ENCODE measurements at regions not wholly inside any gene's neighbourhood (a gene's known extent, or its start where the extent isn't known, plus 50 kb on each side); places are given as distances from the start of the nearest gene placed in this dataset.
A peak's percentile ranks its signal among the peaks of the same experiment; 100 is the strongest.

DNA sequence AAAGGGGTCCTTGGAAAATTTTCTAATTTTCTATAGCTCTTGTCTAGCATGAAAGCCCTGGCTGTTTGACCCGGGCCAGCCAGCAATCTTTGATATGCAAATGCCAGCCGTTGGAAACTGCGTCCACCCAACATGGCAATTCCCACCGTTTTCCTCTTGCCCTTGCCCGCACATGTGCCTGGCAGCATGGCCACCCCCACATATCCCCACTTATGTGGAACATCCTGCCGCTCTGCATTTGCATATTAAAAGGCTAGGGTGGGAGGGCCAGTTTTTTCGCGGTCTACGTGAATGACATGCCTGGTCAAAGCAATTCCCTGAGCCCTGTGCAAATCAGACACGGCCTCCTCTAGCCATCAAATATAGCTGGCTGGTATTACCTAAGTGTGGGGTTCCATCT is 110.3 kb upstream of the TDRD3 start:
- Histone ChIP-seq H3K9me3 (ENCODE audit: insufficient read depth in 2 of 2, low read depth in 1 of 2, low read length in 1 of 2) (peaks cover 5 to 8% of the 10 kb centered on the region in 2 experiments; a peak in 2 of 4 replicates), H3K27me3 (replicated peaks in 1 of 4; ENCODE audit: control insufficient read depth in 3 of 4, extremely low read depth in 1 of 4, insufficient read depth in 3 of 4, low read length in 3 of 4) (no peaks in the 10 kb centered on the region), H3K23ac (ENCODE audit: insufficient read length) (no peak overlapping the region), H3K27ac (ENCODE audit: low read depth, low read length) (no peak overlapping the region), H3K4me2 (ENCODE audit: insufficient read depth in 1 of 2, low read depth in 2 of 2, low read length in 2 of 2) (no peak overlapping the region), H3K4ac (replicated peaks; ENCODE audit: insufficient read length, low read depth, low read length) (no peak overlapping the region), H2BK120ac (replicated peaks; ENCODE audit: low read depth, low read length) (no peak overlapping the region), H4K8ac (ENCODE audit: extremely low read depth, insufficient read depth, low read length) (no peak overlapping the region), H4K20me1 (replicated peaks in 1 of 2; ENCODE audit: control insufficient read depth in 1 of 2, insufficient read depth in 2 of 2, low read length in 2 of 2) (no peaks in the 10 kb centered on the region), H3K18ac (ENCODE audit: extremely low read depth, low read length) (no peak overlapping the region), H4K91ac (replicated peaks; ENCODE audit: insufficient read length, low read length) (no peak overlapping the region), H2BK5ac (ENCODE audit: low read depth, low read length) (no peak overlapping the region), H3K79me2 (ENCODE audit: control insufficient read depth in 1 of 2, insufficient read depth in 2 of 2, low read length in 2 of 2) (no peaks in the 10 kb centered on the region), H4K5ac (ENCODE audit: insufficient read length, low read depth, low read length) (no peak overlapping the region), H2AFZ (ENCODE audit: low read length) (peak overlapping the region; percentile 15; the same call in 1 of the 2 replicates), H2BK20ac (ENCODE audit: low read length) (no peak overlapping the region), H3K4me3 (ENCODE audit: extremely low read depth in 1 of 4, insufficient read depth in 2 of 4, low read depth in 3 of 4, low read length in 4 of 4) (no peak overlapping the region), H2BK12ac (ENCODE audit: low read depth, low read length) (no peak overlapping the region), H2AK5ac (ENCODE audit: low read depth, low read length) (no peak overlapping the region), H3K4me1 (replicated peaks in 1 of 4; ENCODE audit: control insufficient read depth in 3 of 4, insufficient read depth in 4 of 4, low read length in 3 of 4) (no peaks in the 10 kb centered on the region), H3K23me2 (ENCODE audit: low read depth, low read length) (no peaks in the 10 kb centered on the region; the same call in 1 of the 2 replicates), H3K79me1 (ENCODE audit: low read depth, low read length) (no peaks in the 10 kb centered on the region), H3K36me3 (ENCODE audit: control insufficient read depth in 2 of 4, insufficient read depth in 4 of 4, low read length in 3 of 4) (no peaks in the 10 kb centered on the region), H3K9ac (replicated peaks in 1 of 4; ENCODE audit: extremely low read depth in 1 of 4, low read depth in 3 of 4, low read length in 3 of 4) (no peak overlapping the region), H3K14ac (ENCODE audit: insufficient read length) (no peak overlapping the region), H3K56ac (replicated peaks; ENCODE audit: insufficient read length, low read depth, low read length) (no peak overlapping the region), H2BK15ac (ENCODE audit: low read length) (no peak overlapping the region)
- ChIA-PET POLR2A (ENCODE audit: partially characterized antibody) (interaction anchor here (0.9 to 1.2 kb wide), 2 partner anchors 25 to 43 kb away, joined by 3 to 4 read pairs; no protein-coding TSS in a partner anchor), CTCF (ENCODE audit: partially characterized antibody) (interaction anchor here (0.8 kb wide), 1 partner anchor 22 kb away, joined by 3 read pairs; no protein-coding TSS in a partner anchor)
- DNase-seq (ENCODE audit: low read depth in 1 of 2, low spot score in 2 of 2), result no peak
- FAIRE-seq, result no peak
- 79% methylated on average over 10 of the region's 10 CpGs; no CpG with 5 or more reads in 1 of the 2 experiments for WGBS, 2 experiments (ENCODE audit: extremely low coverage in 1 of 2, insufficient coverage in 1 of 2, insufficient read length in 1 of 2, insufficient replicate concordance in 2 of 2, low coverage in 1 of 2, low lambda C conversion rate in 2 of 2, missing lambda C conversion rate in 1 of 2)
- TF ChIP-seq, protein P1, sequence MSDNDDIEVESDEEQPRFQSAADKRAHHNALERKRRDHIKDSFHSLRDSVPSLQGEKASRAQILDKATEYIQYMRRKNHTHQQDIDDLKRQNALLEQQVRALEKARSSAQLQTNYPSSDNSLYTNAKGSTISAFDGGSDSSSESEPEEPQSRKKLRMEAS (IDR thresholded peaks at IDR 0.05), result peak; percentile 81
